GM21381 (cell line): ENCODE measurements at regions not wholly inside any gene's neighbourhood (a gene's known extent, or its start where the extent isn't known, plus 50 kb on each side); places are given as distances from the start of the nearest gene placed in this dataset.
"Not testable (repeated sequence)": the region's sequence is repeated elsewhere in the genome, so short reads cannot be mapped to it uniquely, and the experiment has no call there.

Source experiments
- ATAC-seq: cut with Tn5 transposase; IDR thresholded peaks from one replicate; pipeline ENCODE4 v1.9.1; 2021; ENCODE audit warnings: mild to moderate bottlenecking, moderate library complexity; ENCODE audit not compliant: unreplicated experiment

- ATAC-seq = no peak
Observed at GRCh38 chr9:73095425-73095824, 56.2 kb upstream of the ANXA1 start.

- ATAC-seq = no peak
Observed at GRCh38 chr9:73093740-73094379, 57.8 kb upstream of the ANXA1 start.

GRCh38 chr9:73093016-73093739 is 58.5 kb upstream of the ANXA1 start:
- ATAC-seq = no peak

- ATAC-seq = no peak
Observed at GRCh38 chr9:73091909-73092308, 59.8 kb upstream of the ANXA1 start.

GRCh38 chr9:73090214-73090613 is 61.5 kb upstream of the ANXA1 start:
- no peak for ATAC-seq

- no peak for ATAC-seq
Observed at GRCh38 chr9:73089304-73089985, 62.2 kb upstream of the ANXA1 start.

GRCh38 chr9:73087876-73088275 is 63.8 kb upstream of the ANXA1 start:
- not testable (repeated sequence) for ATAC-seq

- ATAC-seq = no peak
Observed at GRCh38 chr9:73083519-73083918, 68.1 kb upstream of the ANXA1 start.

GRCh38 chr9:73081979-73082657 is 69.5 kb upstream of the ANXA1 start:
- ATAC-seq = peak; percentile 55

- ATAC-seq = no peak
Observed at GRCh38 chr9:73080110-73080694, 71.5 kb upstream of the ANXA1 start.

GRCh38 chr9:73079326-73079725 is 72.3 kb upstream of the ANXA1 start:
- ATAC-seq = no peak

- ATAC-seq = no peak
Observed at GRCh38 chr9:73077625-73078030, 74.0 kb upstream of the ANXA1 start.

GRCh38 chr9:73076970-73077369 is 74.7 kb upstream of the ANXA1 start:
- no peak for ATAC-seq

- no peak for ATAC-seq
Observed at GRCh38 chr9:73074176-73074708, 77.4 kb upstream of the ANXA1 start.

GRCh38 chr9:73073337-73074175 is 78.1 kb upstream of the ANXA1 start:
- ATAC-seq = no peak

- no peak for ATAC-seq
Observed at GRCh38 chr9:73067074-73067473, 84.6 kb upstream of the ANXA1 start.

- ATAC-seq = no peak
Observed at GRCh38 chr9:73065439-73065838, 86.2 kb upstream of the ANXA1 start.

GRCh38 chr9:73064315-73064714 is 87.3 kb upstream of the ANXA1 start:
- ATAC-seq = no peak

- ATAC-seq = no peak
Observed at GRCh38 chr9:73061146-73061545, 90.5 kb upstream of the ANXA1 start.

- no peak for ATAC-seq
Observed at GRCh38 chr9:73059247-73059646, 92.4 kb upstream of the ANXA1 start.
